Hypothalamus (tissue), 51 donors: ENCODE measurements at regions not wholly inside any gene's neighbourhood (a gene's known extent, or its start where the extent isn't known, plus 50 kb on each side); places are given as distances from the start of the nearest gene placed in this dataset.
"Not testable (repeated sequence)": the region's sequence is repeated elsewhere in the genome, so short reads cannot be mapped to it uniquely, and the experiment has no call there.

Experiments used
- DNase-seq, 51 donors: peaks; one replicate each; lab custom pipeline; 2025; lab: John Stamatoyannopoulos, UW

- DNase-seq = not testable (repeated sequence)
These were observed 117.0 kb downstream of the SDHAF3 start for GRCh38 chr7:97234494-97234893.

GRCh38 chr7:97246317-97246716, 128.8 kb downstream of the SDHAF3 start:
- no peak for DNase-seq

GRCh38 chr7:97258187-97258586, 140.7 kb downstream of the SDHAF3 start:
- DNase-seq = not testable (repeated sequence)

DNA sequence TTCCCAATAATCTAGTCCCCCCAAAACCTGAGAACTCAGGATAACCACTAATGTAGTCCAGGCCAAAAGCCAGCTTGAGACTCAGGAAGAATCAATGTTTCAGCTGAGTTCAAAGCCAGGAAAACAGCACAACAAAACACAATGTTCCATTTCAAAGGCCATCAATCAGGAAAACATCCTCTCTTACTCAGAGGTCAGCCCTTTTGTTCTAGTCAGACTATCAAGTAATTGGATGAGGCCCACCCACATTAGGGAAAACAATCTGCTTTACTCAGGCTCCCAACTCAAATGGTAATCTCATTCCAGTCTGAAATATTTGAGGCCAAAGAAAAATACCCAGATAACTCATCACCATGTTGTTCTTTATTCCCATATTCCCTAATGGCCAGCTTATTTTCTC, 152.2 kb downstream of the SDHAF3 start:
- DNase-seq = no peak

DNA sequence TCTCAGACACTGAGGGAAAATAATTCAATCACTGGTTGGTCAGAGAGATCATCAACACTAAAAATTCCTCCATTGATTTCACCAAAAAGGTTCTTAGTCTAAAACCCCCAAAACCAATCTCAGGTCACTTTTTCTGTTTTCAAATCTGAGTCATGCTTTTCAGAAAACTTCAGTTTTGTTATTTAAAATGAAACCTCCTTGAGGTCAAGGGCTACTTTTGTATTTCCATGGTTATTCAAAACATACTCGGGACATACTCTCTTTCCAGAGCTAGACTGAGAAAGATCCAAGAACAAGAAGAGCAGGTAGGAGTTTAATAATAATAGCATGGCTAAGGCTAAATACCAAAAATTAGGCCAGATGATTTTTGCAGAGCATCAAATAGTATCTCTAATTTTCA, 152.8 kb downstream of the SDHAF3 start:
- no peak for DNase-seq

- DNase-seq = no peak
These were observed 154.1 kb downstream of the SDHAF3 start for GRCh38 chr7:97271619-97272018.

- no peak for DNase-seq
These were observed 154.9 kb downstream of the SDHAF3 start for GRCh38 chr7:97272237-97272975.

DNA sequence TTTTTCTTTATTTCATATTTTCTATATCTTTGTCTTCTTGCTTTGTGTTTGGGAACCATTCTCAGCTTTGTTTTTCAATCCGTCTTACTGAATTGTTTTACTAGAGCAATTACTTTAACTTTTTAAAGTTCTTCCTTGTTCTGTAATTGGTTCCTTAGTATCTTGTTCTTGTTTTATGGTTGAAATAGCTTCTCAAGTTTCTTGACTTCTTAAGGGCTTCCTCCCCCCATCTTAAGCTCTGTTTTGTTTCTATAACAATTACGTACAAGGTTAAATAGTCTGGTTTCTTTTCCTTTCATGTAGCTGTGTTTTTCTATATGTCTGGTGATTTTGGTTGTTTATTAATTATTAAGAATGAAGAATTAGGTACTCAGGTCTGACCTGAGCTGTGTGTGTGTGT, 158.0 kb downstream of the SDHAF3 start:
- no peak for DNase-seq

GRCh38 chr7:97280950-97281349, 163.5 kb downstream of the SDHAF3 start:
- no peak for DNase-seq

DNA sequence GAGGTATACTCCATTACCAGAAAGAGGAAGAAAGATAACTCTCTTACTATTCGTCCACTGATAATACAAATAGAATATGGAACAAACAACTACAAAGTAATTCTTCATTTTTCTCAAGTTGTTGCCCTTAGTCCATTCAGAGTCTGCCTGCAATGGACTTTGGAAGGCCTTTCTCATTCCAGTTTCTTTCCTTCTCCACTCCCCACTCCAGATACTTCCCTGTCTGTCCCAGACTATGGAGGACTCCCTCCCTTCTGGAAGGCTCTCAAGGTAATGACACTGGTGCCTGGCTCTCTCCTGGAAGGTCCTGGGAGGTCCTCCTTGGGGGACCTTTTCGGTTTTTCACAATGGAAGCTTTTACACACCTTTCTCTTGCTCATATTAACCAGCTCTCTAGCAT, 167.8 kb downstream of the SDHAF3 start:
- DNase-seq = no peak

DNA sequence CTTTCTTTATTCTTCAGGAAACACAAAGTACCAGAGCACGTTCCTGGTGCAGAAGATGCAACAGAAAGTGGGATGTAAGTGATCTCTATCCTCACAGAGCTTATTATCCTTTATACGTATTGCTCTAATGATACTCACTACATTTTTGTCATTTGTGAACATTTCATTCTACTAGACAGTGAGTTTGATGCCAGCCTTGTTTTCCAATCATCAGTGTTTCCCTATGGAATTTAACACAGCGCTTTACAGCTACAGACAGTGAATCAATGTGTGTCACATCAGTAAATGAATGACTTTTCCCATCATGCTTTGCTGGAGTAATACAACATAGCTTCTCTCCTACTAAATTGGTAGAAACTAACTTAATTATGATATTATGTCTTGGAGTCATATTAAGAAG, 175.5 kb downstream of the SDHAF3 start:
- no peak for DNase-seq

DNA sequence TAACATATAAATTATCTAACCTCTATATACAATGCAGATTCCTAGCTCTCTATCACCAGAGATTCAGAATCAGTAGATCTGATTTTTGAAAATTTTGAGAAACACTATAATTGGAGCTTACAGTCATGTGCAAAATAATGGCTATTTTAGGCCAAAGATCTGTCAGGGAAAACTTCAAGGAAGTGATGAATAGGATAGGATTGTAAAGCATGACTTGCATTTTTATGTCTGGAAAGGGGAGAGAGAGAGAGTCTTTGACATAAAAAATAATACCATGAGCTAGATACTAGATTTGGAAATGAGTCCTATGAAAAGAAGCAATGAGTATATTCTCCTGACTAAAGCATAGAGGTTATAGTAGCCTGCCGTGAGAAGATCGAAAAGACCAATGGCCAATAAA, 181.1 kb downstream of the SDHAF3 start:
- DNase-seq = no peak

GRCh38 chr7:97305589-97305988, 188.1 kb downstream of the SDHAF3 start:
- no peak for DNase-seq

DNA sequence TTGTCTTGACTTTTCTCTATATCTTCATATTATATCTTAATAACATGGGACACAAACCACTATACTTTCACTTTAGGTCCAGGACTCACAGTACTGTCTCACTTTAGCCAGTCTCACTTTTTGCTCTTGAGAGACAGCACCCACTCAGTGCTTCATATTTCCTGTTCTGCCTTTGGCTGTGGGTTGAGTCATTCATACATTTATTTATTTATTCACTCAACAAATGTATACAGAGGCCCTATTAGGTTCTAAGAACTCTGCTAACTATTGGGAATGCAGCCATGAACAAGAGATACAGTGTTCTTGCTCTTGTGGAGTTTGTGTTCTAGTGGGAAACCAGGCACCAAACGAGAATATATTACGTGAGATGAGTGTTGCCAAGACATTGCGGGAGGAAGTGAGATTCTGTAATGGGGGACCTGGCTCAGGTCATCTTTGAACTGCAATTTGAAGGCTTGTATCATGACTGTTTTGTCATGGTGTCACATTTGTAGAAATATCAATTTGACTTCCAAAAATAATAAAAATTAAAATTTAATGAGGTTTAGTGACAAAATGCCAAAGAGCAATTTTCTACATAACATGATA, 190.1 kb downstream of the SDHAF3 start:
- DNase-seq = no peak

DNA sequence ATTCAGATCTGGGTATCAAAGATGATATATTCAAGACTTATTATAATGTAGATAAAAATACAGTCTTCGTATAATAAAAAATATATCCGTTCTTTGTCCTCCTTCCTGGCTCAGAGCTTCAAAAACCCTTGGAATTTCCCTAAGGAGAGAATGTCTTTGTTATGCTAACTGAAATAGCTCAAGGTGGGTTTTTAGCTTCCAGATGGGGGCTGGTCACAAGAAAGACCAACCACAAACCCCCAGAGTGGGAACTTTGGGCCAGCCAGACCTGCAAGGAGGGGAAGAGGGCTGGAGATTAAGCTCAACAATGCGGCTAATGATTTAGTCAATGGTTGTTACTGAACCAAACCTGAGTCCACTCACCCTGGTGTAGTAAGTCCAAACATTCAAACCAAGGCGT, 196.4 kb downstream of the SDHAF3 start:
- DNase-seq = no peak

DNA sequence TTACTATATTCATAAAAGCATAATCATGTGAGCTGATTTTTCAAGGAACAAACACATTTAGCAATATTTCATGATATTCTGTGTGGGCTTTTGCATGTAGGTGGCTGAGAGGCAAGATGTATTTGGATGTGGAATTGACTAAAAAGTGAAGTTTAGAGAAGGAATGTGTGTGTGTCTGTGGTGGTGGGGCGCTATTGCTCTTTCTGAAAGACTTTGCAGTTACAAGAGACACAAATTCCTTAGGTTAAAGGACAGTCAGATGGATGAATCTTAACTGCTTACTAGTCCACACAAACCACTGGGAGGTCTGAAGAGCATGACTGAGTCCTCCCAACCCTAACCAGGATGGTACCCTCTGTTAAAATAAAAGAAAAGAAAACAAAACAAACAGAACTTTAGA, 200.1 kb downstream of the SDHAF3 start:
- no peak for DNase-seq

DNA sequence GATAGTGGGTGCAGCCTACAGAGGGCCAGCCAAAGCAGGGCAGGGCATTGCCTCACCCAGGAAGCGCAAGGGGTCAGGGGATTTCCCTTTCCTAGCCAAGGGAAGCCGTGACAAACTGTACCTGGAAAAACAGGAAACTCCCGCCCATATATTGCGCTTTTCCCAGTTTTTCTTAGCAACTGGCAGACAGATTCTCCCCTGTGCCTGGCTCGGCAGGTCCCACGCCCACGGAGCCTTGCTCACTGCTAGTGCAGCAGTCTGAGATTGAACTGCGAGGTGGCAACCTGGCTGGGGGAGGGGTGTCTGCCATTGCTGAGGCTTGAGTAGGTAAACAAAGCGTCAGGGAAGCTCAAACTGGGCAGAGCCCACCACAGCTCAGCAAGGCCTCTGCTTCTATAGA, 212.4 kb downstream of the SDHAF3 start:
- not testable (repeated sequence) for DNase-seq

- no peak for DNase-seq
These were observed 220.4 kb downstream of the SDHAF3 start for GRCh38 chr7:97337849-97338248.

DNA sequence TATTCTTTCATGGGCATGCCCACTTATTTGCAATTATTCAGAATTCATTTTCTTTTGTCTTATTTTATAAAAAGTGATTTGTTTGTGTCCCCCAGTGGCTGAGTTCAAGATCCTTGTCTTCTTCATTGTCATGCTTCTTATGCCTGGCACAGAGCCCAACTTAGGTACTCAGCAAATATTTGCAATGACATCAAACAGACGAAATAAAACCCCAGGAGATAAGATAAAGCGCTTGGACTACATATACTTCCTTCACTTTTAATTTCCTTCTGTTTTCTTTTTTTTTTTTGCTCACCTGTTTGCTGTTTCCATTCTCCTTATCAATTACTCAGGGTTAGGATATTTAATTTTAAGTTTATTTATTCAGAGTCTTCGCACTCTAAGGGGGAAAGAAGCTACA, 225.0 kb downstream of the SDHAF3 start:
- DNase-seq = no peak

- DNase-seq = peak in 4 of 51 donors; percentile 20 to 70 (median 28)
These were observed 228.9 kb downstream of the SDHAF3 start for GRCh38 chr7:97346349-97346748.

DNA sequence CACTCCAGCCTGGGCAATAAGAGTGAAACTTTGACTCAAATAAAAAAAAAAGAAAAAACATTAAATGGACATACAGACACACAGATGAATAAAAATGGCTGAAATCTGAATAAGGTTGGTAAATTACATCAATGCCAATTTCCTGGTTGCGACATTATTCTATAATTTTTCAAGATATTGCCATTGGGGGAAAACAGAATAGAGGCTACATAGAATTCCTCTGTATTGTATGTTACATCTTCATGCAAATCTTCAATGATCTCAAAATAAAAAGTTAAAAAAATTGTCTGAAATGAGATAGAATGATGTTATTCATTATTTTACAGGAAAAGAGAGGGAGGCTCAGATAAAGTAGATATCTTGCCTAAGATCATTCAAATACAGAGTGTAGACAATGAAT, 234.0 kb downstream of the SDHAF3 start:
- no peak for DNase-seq

GRCh38 chr7:97357459-97357858, 240.0 kb downstream of the SDHAF3 start:
- DNase-seq = no peak

DNA sequence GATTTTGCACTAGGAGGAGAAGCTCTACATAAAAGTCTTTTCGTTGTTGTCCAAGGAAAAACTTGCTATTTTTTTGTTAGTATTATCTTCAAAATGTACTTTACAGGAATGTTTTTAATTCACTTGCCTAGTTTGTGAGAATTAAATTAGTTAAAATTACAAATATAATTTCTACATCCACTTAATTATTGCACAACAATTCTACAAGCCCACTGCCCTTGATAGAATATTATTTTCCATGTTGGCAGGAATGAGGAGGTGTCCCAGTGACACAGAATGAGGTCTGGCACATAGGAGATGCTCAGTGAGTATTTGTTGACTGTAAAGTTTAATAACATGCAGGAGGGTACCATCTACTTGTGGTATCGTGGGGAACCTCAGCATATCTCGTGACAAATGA, 255.4 kb downstream of the SDHAF3 start:
- DNase-seq = no peak
